K562 (cell line): ENCODE measurements at regions not wholly inside any gene's neighbourhood (a gene's known extent, or its start where the extent isn't known, plus 50 kb on each side); places are given as distances from the start of the nearest gene placed in this dataset.

Source experiments
- JUND ChIP-seq, 2 experiments: IDR thresholded peaks; 2 replicates in 1 of 2; 3 replicates in 1 of 2; pipeline ENCODE4 v1.6.1; 2011; ENCODE audit warnings: borderline replicate concordance in 2 of 2, low read depth in 2 of 2, low read length in 2 of 2, improper control_type of control experiment in 1 of 2, missing biosample characterization in 1 of 2, missing genetic modification characterization in 1 of 2, missing genetic modification reagents in 1 of 2
- STAG1 ChIP-seq: sonication (generic); formaldehyde crosslinking; IDR thresholded peaks from 2 replicates; pipeline ENCODE4 v1.5.0; 2020; ENCODE audit warnings: missing genetic modification reagents, borderline replicate concordance

DNA sequence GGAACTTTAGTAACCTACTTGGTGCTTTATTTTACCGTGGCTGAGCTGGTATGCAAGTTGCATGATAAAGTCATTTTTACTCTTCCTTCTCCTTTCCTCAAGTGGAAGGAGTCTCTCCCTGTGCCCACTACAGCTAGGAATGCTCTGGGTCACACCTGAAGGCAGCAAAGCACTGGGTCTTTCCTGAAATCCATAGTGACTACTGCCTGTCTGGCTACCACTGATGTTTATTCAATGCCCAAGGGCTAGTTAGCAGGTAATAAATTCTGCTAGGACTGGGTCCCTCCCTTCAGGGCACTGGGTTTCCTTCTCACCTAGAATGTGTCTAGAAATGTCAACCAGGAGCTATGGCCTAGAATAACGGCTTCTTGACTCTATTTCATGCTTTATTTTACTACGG lies 1081.4 kb downstream of the FAT4 start:
- no peak for TF ChIP-seq JUND (IDR thresholded peaks at IDR 0.05; ENCODE audit: borderline replicate concordance, low read depth, low read length)
- TF ChIP-seq JUND (tag; IDR thresholded peaks at IDR 0.05; ENCODE audit: borderline replicate concordance, low read depth, low read length): no peak
- no peak for TF ChIP-seq STAG1
